ENCODE measurements at regions not wholly inside any gene's neighbourhood (a gene's known extent, or its start where the extent isn't known, plus 50 kb on each side); places are given as distances from the start of the nearest gene placed in this dataset.

GRCh38 chr16:85264752-85265151 is 152.5 kb upstream of the CIBAR2 start:
- TF ChIP-seq, protein P1, sequence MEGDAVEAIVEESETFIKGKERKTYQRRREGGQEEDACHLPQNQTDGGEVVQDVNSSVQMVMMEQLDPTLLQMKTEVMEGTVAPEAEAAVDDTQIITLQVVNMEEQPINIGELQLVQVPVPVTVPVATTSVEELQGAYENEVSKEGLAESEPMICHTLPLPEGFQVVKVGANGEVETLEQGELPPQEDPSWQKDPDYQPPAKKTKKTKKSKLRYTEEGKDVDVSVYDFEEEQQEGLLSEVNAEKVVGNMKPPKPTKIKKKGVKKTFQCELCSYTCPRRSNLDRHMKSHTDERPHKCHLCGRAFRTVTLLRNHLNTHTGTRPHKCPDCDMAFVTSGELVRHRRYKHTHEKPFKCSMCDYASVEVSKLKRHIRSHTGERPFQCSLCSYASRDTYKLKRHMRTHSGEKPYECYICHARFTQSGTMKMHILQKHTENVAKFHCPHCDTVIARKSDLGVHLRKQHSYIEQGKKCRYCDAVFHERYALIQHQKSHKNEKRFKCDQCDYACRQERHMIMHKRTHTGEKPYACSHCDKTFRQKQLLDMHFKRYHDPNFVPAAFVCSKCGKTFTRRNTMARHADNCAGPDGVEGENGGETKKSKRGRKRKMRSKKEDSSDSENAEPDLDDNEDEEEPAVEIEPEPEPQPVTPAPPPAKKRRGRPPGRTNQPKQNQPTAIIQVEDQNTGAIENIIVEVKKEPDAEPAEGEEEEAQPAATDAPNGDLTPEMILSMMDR (IDR thresholded peaks at IDR 0.05; ENCODE audit: borderline replicate concordance, insufficient read depth, low read depth, low read length) = no peak

DNA sequence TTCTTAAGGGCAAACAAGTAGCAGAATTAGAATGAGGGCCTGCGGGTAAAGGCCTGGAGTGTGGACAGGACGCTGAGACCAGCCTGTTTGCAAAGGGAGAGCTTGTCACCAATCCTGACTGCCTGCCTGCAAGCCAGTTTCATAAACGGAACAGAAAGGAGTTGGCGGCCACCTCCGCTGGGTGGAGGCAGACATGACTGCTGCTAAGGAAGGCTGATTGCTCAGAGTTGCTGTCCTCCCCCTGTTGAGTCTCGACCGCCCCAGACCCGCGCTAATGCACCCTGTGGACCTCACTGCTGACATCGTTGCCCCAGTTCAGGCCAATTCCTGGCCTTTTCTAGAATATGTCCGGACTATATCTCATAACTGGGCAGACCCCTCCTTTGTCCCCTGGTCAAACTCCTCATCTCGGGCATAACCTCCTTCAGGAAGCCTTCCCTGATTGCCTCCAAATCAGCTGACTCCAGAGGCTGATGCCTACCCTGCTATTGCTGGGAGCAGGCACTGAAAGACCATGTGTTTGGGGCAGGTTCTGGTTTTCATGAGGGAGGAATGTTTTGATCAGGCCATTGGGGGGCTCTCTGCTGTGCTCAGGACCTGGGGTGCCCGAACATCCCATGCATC is 153.0 kb upstream of the CIBAR2 start:
- H3K4me3 ChIP-seq (ENCODE audit: low read depth, low read length) = no peak overlapping the region
- TF ChIP-seq, protein P1 (IDR thresholded peaks at IDR 0.05; ENCODE audit: borderline replicate concordance, insufficient read depth, low read depth, low read length) = no peak

More at GRCh38 chr16:85264752-85265151, 152.5 kb upstream of the CIBAR2 start:
- H3K4me3 ChIP-seq (ENCODE audit: low read depth, low read length) = no peak overlapping the region

DNA sequence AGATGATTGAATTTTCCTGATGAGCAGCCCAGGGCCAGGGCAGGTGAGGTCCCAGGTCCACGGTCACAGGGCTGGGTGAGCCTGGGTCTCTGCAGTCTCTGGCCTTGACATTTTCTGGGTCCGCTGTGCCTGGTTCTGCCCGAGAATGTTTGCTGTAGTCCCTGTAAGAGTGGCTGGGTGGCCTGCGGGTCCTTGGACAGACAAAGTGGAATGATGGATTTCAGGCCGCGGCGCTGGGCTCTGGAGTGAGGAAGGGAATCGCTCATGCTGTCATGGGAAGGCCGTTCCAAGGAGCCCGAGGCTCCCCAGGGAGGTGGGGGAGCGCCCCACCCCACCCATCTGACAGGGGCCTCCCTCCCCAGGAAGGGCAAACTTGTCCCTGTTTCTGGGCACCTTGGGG is 153.5 kb upstream of the CIBAR2 start:
- H3K4me3 ChIP-seq (ENCODE audit: low read depth, low read length) = no peak overlapping the region
- TF ChIP-seq, protein P1 (IDR thresholded peaks at IDR 0.05; ENCODE audit: borderline replicate concordance, insufficient read depth, low read depth, low read length) = no peak

- TF ChIP-seq, protein P1 (IDR thresholded peaks at IDR 0.05; ENCODE audit: borderline replicate concordance, insufficient read depth, low read depth, low read length) = no peak
- H3K4me3 ChIP-seq (ENCODE audit: low read depth, low read length) = no peak overlapping the region
Observed at GRCh38 chr16:85266857-85267256, 154.6 kb upstream of the CIBAR2 start.

- no peak overlapping the region for H3K4me3 ChIP-seq (ENCODE audit: low read depth, low read length)
- TF ChIP-seq, protein P1 (IDR thresholded peaks at IDR 0.05; ENCODE audit: borderline replicate concordance, insufficient read depth, low read depth, low read length) = no peak
Observed at GRCh38 chr16:85267414-85267945, 155.2 kb upstream of the CIBAR2 start.

DNA sequence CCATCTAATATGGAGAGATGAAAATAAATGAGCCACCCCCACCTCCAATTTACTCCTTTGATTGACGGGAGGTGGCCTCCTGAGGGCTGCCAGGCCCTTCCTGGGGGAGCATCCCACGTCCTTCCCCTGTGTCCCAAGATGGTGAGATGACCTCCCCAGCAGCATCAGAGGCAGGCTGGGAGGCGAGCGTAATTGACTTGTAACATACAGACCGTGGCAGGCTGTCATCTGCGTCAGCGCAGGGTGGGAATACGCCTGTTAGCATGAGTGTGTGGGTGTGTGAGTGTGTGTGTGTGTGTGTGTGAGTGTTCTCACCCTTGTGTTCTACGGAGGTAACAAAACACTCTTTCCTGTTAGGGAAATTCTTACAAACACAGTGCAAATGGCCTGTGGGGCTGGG is 156.9 kb upstream of the CIBAR2 start:
- H3K4me3 ChIP-seq (ENCODE audit: low read depth, low read length) = no peak overlapping the region
- TF ChIP-seq, protein P1 (IDR thresholded peaks at IDR 0.05; ENCODE audit: borderline replicate concordance, insufficient read depth, low read depth, low read length) = no peak

DNA sequence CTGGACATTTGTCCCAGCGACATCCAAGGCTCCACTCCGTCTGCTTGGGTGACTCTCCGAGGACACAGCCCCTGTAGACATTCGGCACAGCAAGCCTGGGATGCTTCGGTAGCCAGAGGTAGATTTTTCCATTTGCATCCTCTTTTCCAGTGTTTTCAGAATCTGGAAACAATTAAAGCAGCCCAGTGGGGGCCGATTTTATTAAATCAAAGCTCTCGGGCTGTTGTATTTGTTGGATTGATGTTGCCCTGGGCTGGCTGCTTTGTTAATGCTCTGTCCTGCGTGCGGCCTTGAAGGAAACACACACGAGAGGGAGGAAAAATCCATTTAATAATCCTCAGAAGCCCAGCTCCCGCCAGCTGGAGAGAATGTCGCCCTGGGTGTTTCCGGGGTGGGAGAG is 158.1 kb upstream of the CIBAR2 start:
- TF ChIP-seq, protein P1 (IDR thresholded peaks at IDR 0.05; ENCODE audit: borderline replicate concordance, insufficient read depth, low read depth, low read length) = no peak
- no peak overlapping the region for H3K4me3 ChIP-seq (ENCODE audit: low read depth, low read length)

Data from GM12875 (cell line).